SK-N-MC (cell line): ENCODE measurements at regions not wholly inside any gene's neighbourhood (a gene's known extent, or its start where the extent isn't known, plus 50 kb on each side); places are given as distances from the start of the nearest gene placed in this dataset.
"Not testable (repeated sequence)": the region's sequence is repeated elsewhere in the genome, so short reads cannot be mapped to it uniquely, and the experiment has no call there.

Experiments
- DNase-seq: peaks from one replicate; pipeline ENCODE4 v3.0.0-alpha.2; 2011; ENCODE audit warnings: low read depth, low spot score
- H3K27ac ChIP-seq: fragments of 200-600 bp; sonication (generic); 2 replicates; pipeline ENCODE4 v1.5.1; 2016; ENCODE audit warnings: mixed run types
- H3K36me3 ChIP-seq: fragments of 200-600 bp; sonication (generic); 2 replicates; pipeline ENCODE4 v1.6.1; 2017; ENCODE audit warnings: antibody characterized with exemption, low read length, mixed read lengths; ENCODE audit not compliant: insufficient read depth
- H3K4me3 ChIP-seq: fragments of 200-600 bp; sonication (generic); 2 replicates; pipeline ENCODE4 v1.5.1; 2016
- H3K9ac ChIP-seq: fragments of 200-600 bp; sonication (generic); 2 replicates; pipeline ENCODE4 v1.8.0; 2017; ENCODE audit warnings: mixed run types, mixed read lengths; ENCODE audit not compliant: insufficient read length
- H3K9me3 ChIP-seq: fragments of 200-600 bp; sonication (generic); 2 replicates; pipeline ENCODE4 v1.6.1; 2017; ENCODE audit warnings: low read depth, mild to moderate bottlenecking, antibody characterized with exemption, low read length, moderate library complexity, mixed read lengths
- EZH2 ChIP-seq: fragments of 200-600 bp; sonication (generic); IDR thresholded peaks from one replicate; pipeline ENCODE4 v1.6.1; 2017; ENCODE audit warnings: antibody characterized with exemption
- FOXP2 ChIP-seq: optimal IDR thresholded peaks from 2 replicates; pipeline ENCODE3; 2011; ENCODE audit warnings: mild to moderate bottlenecking, moderate library complexity; ENCODE audit not compliant: insufficient read depth; ENCODE audit errors: extremely low read length, control extremely low read depth
- POLR2AphosphoS5 ChIP-seq: IDR thresholded peaks from 2 replicates; pipeline ENCODE4 v1.6.1; 2012; ENCODE audit warnings: mild to moderate bottlenecking, low read depth, low read length, borderline replicate concordance

DNA sequence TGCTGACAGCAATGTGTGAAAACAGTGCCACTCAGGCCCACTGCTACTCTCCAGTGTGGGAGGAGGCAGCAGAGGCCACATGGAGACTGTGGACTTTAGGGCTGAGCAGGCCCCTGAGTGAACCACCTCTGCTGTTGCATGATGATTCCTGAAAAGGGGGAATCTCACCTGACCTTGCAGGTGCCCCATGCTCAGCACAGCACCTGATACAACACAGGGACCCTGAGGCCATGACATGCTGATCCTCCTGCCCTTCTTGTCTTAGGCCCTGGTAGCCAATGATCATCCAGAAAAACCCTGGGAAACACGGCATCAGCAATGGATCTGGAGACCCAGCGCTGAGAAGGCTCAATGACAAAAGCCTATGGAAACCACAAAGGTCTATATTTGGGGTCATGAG is 446.8 kb upstream of the MYT1L start:
- TF ChIP-seq POLR2AphosphoS5: no peak
- no peak for TF ChIP-seq EZH2
- TF ChIP-seq FOXP2: no peak
- no peak for DNase-seq
- no peaks in the 10 kb centered on the region for H3K36me3 ChIP-seq
- H3K9me3 ChIP-seq: no peaks in the 10 kb centered on the region
- H3K9ac ChIP-seq: no peak overlapping the region
- H3K4me3 ChIP-seq: no peak overlapping the region
- no peak overlapping the region for H3K27ac ChIP-seq

GRCh38 chr2:2777213-2777612 is 446.1 kb upstream of the MYT1L start:
- H3K9me3 ChIP-seq: no peaks in the 10 kb centered on the region
- TF ChIP-seq POLR2AphosphoS5: no peak
- TF ChIP-seq FOXP2: no peak
- TF ChIP-seq EZH2: no peak
- no peak overlapping the region for H3K9ac ChIP-seq
- H3K27ac ChIP-seq: no peak overlapping the region
- no peaks in the 10 kb centered on the region for H3K36me3 ChIP-seq
- H3K4me3 ChIP-seq: no peak overlapping the region
- no peak for DNase-seq

- H3K9me3 ChIP-seq: no peaks in the 10 kb centered on the region
- H3K36me3 ChIP-seq: no peaks in the 10 kb centered on the region
- no peak for DNase-seq
- H3K27ac ChIP-seq: no peak overlapping the region
- no peak overlapping the region for H3K4me3 ChIP-seq
- H3K9ac ChIP-seq: no peak overlapping the region
- TF ChIP-seq FOXP2 (no peak), EZH2 (no peak), POLR2AphosphoS5 (no peak)
These were observed 443.9 kb upstream of the MYT1L start for GRCh38 chr2:2775018-2775417.

DNA sequence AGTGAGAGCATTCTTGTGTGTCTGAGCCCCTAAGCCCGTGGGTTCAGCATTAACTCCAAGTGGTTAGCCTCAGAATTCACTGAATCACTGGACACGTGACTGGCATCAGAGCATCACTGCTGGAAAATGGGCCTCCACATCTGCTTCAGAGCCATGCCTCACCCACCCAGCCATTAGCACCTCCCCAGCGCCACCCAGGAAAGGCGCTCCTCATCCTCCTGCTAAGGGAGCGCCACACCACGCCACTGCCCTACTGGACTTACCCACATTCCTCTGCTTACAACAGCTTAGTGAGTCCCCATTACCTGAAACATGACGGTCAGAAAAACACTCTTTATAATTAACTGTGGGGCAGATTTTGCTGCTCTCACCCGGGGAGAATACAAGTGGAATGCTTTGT is 442.6 kb upstream of the MYT1L start:
- Histone ChIP-seq H3K4me3 (no peak overlapping the region), H3K36me3 (no peaks in the 10 kb centered on the region), H3K9me3 (no peaks in the 10 kb centered on the region), H3K9ac (no peak overlapping the region), H3K27ac (no peak overlapping the region)
- TF ChIP-seq POLR2AphosphoS5: no peak
- no peak for TF ChIP-seq EZH2
- no peak for TF ChIP-seq FOXP2
- DNase-seq: no peak

DNA sequence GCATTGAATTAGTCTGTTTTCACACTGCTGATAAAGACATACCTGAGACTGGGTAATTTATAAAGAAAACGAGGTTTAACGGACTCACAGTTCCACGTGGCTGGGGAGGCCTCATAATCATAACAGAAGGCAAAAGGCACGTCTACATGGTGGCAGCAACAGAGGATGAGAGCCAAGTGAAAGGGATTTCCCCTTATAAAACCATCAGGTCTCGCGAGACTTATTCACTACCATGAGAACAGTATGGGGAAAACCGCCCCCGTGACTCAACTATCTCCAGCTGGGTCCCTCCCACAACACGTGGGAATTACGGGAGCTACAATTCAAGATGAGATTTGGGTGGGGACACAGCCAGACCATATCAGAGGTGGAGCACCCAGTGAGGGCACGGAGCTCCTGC is 442.0 kb upstream of the MYT1L start:
- H3K9me3 ChIP-seq, DNase-seq, H3K36me3 ChIP-seq, H3K4me3 ChIP-seq, H3K9ac ChIP-seq, H3K27ac ChIP-seq: not testable (repeated sequence)

GRCh38 chr2:2771721-2772411 is 440.8 kb upstream of the MYT1L start:
- H3K4me3 ChIP-seq: no peak overlapping the region
- no peak overlapping the region for H3K27ac ChIP-seq
- H3K9me3 ChIP-seq: no peaks in the 10 kb centered on the region
- no peaks in the 10 kb centered on the region for H3K36me3 ChIP-seq
- TF ChIP-seq EZH2 (no peak), POLR2AphosphoS5 (no peak), FOXP2 (no peak)
- no peak for DNase-seq
- no peak overlapping the region for H3K9ac ChIP-seq

- DNase-seq: no peak
- Histone ChIP-seq H3K9me3 (no peaks in the 10 kb centered on the region), H3K27ac (no peak overlapping the region)
These were observed 438.7 kb upstream of the MYT1L start for GRCh38 chr2:2769481-2770431.

GRCh38 chr2:2768476-2768875 is 437.4 kb upstream of the MYT1L start:
- DNase-seq: no peak
- TF ChIP-seq FOXP2 (no peak), EZH2 (no peak), POLR2AphosphoS5 (no peak)
- H3K27ac ChIP-seq: no peak overlapping the region
- H3K36me3 ChIP-seq: no peaks in the 10 kb centered on the region
- H3K9me3 ChIP-seq: no peaks in the 10 kb centered on the region
- H3K9ac ChIP-seq: no peak overlapping the region
- no peak overlapping the region for H3K4me3 ChIP-seq

More at GRCh38 chr2:2769481-2770431, 438.7 kb upstream of the MYT1L start:
- no peak overlapping the region for H3K4me3 ChIP-seq
- no peak overlapping the region for H3K9ac ChIP-seq
- TF ChIP-seq EZH2: no peak
- no peak for TF ChIP-seq FOXP2
- no peak for TF ChIP-seq POLR2AphosphoS5
- H3K36me3 ChIP-seq: no peaks in the 10 kb centered on the region

GRCh38 chr2:2767837-2768236 is 436.8 kb upstream of the MYT1L start:
- Histone ChIP-seq H3K36me3 (no peaks in the 10 kb centered on the region), H3K4me3 (no peak overlapping the region), H3K9me3 (no peaks in the 10 kb centered on the region), H3K9ac (no peak overlapping the region), H3K27ac (no peak overlapping the region)
- TF ChIP-seq FOXP2: no peak
- no peak for DNase-seq
